Parathyroid adenoma (tissue), 2 donors: ENCODE measurements at regions not wholly inside any gene's neighbourhood (a gene's known extent, or its start where the extent isn't known, plus 50 kb on each side); places are given as distances from the start of the nearest gene placed in this dataset.

Experiments
- H2AFZ ChIP-seq: fragments of 300-600 bp; sonication (generic); one replicate; pipeline ENCODE4 v1.7.0; 2017; ENCODE audit warnings: antibody characterized with exemption, mild to moderate bottlenecking
- H3K27ac ChIP-seq: fragments of 300-600 bp; sonication (generic); one replicate; pipeline ENCODE4 v1.7.0; 2017
- H3K27me3 ChIP-seq: fragments of 300-600 bp; sonication (generic); one replicate; pipeline ENCODE4 v1.7.0; 2017; ENCODE audit warnings: low read length; ENCODE audit not compliant: control insufficient read depth, insufficient read depth
- H3K36me3 ChIP-seq: fragments of 300-600 bp; sonication (generic); one replicate; pipeline ENCODE4 v1.7.0; 2017; ENCODE audit warnings: low read length; ENCODE audit not compliant: control insufficient read depth, insufficient read depth
- H3K4me1 ChIP-seq: fragments of 300-600 bp; sonication (generic); one replicate; pipeline ENCODE4 v1.7.0; 2017; ENCODE audit warnings: control low read depth
- H3K4me2 ChIP-seq: fragments of 300-600 bp; sonication (generic); one replicate; pipeline ENCODE4 v1.7.0; 2017; ENCODE audit warnings: low read length
- H3K4me3 ChIP-seq: fragments of 300-600 bp; sonication (generic); one replicate; pipeline ENCODE4 v1.7.0; 2017; ENCODE audit warnings: low read depth, low read length
- H3K79me2 ChIP-seq: fragments of 300-600 bp; sonication (generic); one replicate; pipeline ENCODE4 v1.7.0; 2017; ENCODE audit warnings: control low read depth
- H3K9ac ChIP-seq: fragments of 300-600 bp; sonication (generic); one replicate; pipeline ENCODE4 v1.7.0; 2017; ENCODE audit warnings: mild to moderate bottlenecking
- H3K9me3 ChIP-seq: fragments of 300-600 bp; sonication (generic); one replicate; pipeline ENCODE4 v1.7.0; 2017; ENCODE audit warnings: low read length; ENCODE audit not compliant: control insufficient read depth
- TF ChIP-seq, protein P1 (sequence below): fragments of 300-600 bp; sonication (generic); IDR thresholded peaks from one replicate; pipeline ENCODE4 v1.7.0; 2017; ENCODE audit warnings: antibody characterized with exemption, mild to moderate bottlenecking
- donor health status: primary hyperparathyroidism.

GRCh38 chr13:99717959-99718674 is 216.8 kb downstream of the TM9SF2 start:
- H3K27ac ChIP-seq, result no peak overlapping the region
- H3K79me2 ChIP-seq, result no peaks in the 10 kb centered on the region
- TF ChIP-seq, protein P1, sequence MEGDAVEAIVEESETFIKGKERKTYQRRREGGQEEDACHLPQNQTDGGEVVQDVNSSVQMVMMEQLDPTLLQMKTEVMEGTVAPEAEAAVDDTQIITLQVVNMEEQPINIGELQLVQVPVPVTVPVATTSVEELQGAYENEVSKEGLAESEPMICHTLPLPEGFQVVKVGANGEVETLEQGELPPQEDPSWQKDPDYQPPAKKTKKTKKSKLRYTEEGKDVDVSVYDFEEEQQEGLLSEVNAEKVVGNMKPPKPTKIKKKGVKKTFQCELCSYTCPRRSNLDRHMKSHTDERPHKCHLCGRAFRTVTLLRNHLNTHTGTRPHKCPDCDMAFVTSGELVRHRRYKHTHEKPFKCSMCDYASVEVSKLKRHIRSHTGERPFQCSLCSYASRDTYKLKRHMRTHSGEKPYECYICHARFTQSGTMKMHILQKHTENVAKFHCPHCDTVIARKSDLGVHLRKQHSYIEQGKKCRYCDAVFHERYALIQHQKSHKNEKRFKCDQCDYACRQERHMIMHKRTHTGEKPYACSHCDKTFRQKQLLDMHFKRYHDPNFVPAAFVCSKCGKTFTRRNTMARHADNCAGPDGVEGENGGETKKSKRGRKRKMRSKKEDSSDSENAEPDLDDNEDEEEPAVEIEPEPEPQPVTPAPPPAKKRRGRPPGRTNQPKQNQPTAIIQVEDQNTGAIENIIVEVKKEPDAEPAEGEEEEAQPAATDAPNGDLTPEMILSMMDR, result no peak
- no peaks in the 10 kb centered on the region for H3K9me3 ChIP-seq
- H3K4me1 ChIP-seq, result no peaks in the 10 kb centered on the region
- no peak overlapping the region for H2AFZ ChIP-seq
- no peak overlapping the region for H3K9ac ChIP-seq
- H3K27me3 ChIP-seq, result no peaks in the 10 kb centered on the region
- H3K4me3 ChIP-seq, result no peak overlapping the region
- H3K36me3 ChIP-seq, result no peaks in the 10 kb centered on the region
- H3K4me2 ChIP-seq, result no peak overlapping the region

- Histone ChIP-seq H3K79me2 (no peaks in the 10 kb centered on the region), H3K9ac (no peak overlapping the region), H3K4me3 (no peak overlapping the region), H3K4me1 (no peaks in the 10 kb centered on the region), H3K9me3 (no peaks in the 10 kb centered on the region), H3K27ac (no peak overlapping the region), H3K27me3 (no peaks in the 10 kb centered on the region), H3K4me2 (no peak overlapping the region), H2AFZ (no peak overlapping the region), H3K36me3 (no peaks in the 10 kb centered on the region)
- TF ChIP-seq, protein P1, result no peak
Observed at GRCh38 chr13:99709134-99709533, 207.9 kb downstream of the TM9SF2 start.

DNA sequence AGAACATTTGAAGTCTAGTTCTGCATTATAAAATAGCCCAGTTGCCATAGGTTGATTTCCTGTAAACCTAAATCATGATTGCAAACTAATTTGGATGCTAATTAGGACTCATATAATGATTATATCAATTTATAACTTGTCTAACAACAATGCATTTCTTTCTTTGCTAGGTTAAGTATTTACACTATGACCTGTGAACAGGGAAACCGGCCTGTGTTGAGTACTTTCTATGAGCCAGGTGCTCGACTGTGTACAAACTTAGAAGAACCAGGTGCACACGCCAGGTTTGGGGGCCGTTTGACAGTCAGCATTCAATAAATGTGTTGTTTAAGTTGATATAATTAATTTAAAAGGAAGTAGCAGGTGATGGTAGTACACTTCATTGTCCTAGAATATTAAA is 203.1 kb downstream of the TM9SF2 start:
- H3K4me2 ChIP-seq, result no peak overlapping the region
- H3K27ac ChIP-seq, result no peak overlapping the region
- no peak overlapping the region for H2AFZ ChIP-seq
- H3K4me1 ChIP-seq, result no peaks in the 10 kb centered on the region
- no peak overlapping the region for H3K9ac ChIP-seq
- no peak overlapping the region for H3K4me3 ChIP-seq
- TF ChIP-seq, protein P1, result no peak
- no peaks in the 10 kb centered on the region for H3K79me2 ChIP-seq
- H3K36me3 ChIP-seq, result no peaks in the 10 kb centered on the region
- H3K9me3 ChIP-seq, result no peaks in the 10 kb centered on the region
- H3K27me3 ChIP-seq, result no peaks in the 10 kb centered on the region

GRCh38 chr13:99703908-99704307 is 202.6 kb downstream of the TM9SF2 start:
- Histone ChIP-seq H3K4me3 (no peak overlapping the region), H3K27me3 (no peaks in the 10 kb centered on the region), H3K27ac (no peak overlapping the region), H3K4me1 (no peaks in the 10 kb centered on the region), H3K4me2 (no peak overlapping the region), H3K9me3 (no peaks in the 10 kb centered on the region), H3K79me2 (no peaks in the 10 kb centered on the region), H3K36me3 (no peaks in the 10 kb centered on the region), H3K9ac (no peak overlapping the region), H2AFZ (no peak overlapping the region)
- TF ChIP-seq, protein P1, result no peak
